ENCODE measurements at regions not wholly inside any gene's neighbourhood (a gene's known extent, or its start where the extent isn't known, plus 50 kb on each side); places are given as distances from the start of the nearest gene placed in this dataset.

DNA sequence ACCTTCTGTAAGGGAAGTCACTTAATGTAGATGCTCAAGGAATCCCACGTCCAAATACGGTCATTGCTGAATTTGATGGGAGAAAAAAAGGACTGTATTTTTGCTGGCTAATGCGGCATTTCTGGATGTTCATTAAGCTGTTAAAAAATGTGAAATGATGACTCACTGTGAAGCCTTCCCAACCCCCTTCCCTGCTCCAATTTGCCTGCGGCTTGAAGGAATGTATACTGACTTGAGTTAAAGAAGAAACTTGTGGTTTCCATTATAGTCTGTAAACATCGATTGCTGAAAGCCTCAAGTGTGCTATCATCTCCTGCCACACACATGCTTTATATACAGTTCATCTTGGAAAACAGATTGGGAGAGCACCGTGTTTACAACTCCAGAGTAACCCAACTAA, 249.1 kb upstream of the JAG1 start:
- Histone ChIP-seq H2AFZ (ENCODE audit: low read depth, low read length) (peak overlapping the region; percentile 44), H3K79me2 (ENCODE audit: insufficient read depth, low read length) (no peaks in the 10 kb centered on the region), H3K9ac (ENCODE audit: low read length) (peak overlapping the region; percentile 42), H4K20me1 (ENCODE audit: insufficient read depth, low read length) (no peaks in the 10 kb centered on the region), H3K36me3 (ENCODE audit: insufficient read depth, low read length) (no peaks in the 10 kb centered on the region), H3K4me2 (ENCODE audit: low read length) (peak overlapping the region; percentile 73), H3K4me1 (ENCODE audit: insufficient read depth, low read length) (peaks cover 33% of the 10 kb centered on the region), H3K4me3 (ENCODE audit: insufficient read depth, low read depth, low read length) (no peak overlapping the region), H3K9me3 (ENCODE audit: insufficient read depth, low read depth, low read length) (no peaks in the 10 kb centered on the region), H3K27me3 (ENCODE audit: insufficient read depth, low read length) (no peaks in the 10 kb centered on the region), H3K27ac (ENCODE audit: low read depth, low read length) (peak overlapping the region; percentile 61)
- H3K9me3 Mint-ChIP-seq (ENCODE audit: unreplicated experiment) = no peaks in the 10 kb centered on the region
- no peaks in the 10 kb centered on the region for H3K27me3 Mint-ChIP-seq (ENCODE audit: low read depth, unreplicated experiment)
- peak overlapping the region; percentile 93 for H3K27ac Mint-ChIP-seq (ENCODE audit: unreplicated experiment)
- H3K4me3 Mint-ChIP-seq (ENCODE audit: unreplicated experiment) = peak overlapping the region; percentile 70
- FAIRE-seq = peak; percentile 92
- H3K36me3 Mint-ChIP-seq (ENCODE audit: low read depth, unreplicated experiment) = peaks cover 2% of the 10 kb centered on the region
- peaks cover 69% of the 10 kb centered on the region for H3K4me1 Mint-ChIP-seq (ENCODE audit: low read depth, unreplicated experiment)
- no peak for TF ChIP-seq EZH2 (IDR thresholded peaks at IDR 0.05; ENCODE audit: insufficient read depth, low read length)
- TF ChIP-seq, protein P1, sequence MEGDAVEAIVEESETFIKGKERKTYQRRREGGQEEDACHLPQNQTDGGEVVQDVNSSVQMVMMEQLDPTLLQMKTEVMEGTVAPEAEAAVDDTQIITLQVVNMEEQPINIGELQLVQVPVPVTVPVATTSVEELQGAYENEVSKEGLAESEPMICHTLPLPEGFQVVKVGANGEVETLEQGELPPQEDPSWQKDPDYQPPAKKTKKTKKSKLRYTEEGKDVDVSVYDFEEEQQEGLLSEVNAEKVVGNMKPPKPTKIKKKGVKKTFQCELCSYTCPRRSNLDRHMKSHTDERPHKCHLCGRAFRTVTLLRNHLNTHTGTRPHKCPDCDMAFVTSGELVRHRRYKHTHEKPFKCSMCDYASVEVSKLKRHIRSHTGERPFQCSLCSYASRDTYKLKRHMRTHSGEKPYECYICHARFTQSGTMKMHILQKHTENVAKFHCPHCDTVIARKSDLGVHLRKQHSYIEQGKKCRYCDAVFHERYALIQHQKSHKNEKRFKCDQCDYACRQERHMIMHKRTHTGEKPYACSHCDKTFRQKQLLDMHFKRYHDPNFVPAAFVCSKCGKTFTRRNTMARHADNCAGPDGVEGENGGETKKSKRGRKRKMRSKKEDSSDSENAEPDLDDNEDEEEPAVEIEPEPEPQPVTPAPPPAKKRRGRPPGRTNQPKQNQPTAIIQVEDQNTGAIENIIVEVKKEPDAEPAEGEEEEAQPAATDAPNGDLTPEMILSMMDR (IDR thresholded peaks at IDR 0.05; ENCODE audit: insufficient read depth, low read depth, low read length) = no peak
- peak; percentile 95 for DNase-seq (ENCODE audit: low read depth)

DNA sequence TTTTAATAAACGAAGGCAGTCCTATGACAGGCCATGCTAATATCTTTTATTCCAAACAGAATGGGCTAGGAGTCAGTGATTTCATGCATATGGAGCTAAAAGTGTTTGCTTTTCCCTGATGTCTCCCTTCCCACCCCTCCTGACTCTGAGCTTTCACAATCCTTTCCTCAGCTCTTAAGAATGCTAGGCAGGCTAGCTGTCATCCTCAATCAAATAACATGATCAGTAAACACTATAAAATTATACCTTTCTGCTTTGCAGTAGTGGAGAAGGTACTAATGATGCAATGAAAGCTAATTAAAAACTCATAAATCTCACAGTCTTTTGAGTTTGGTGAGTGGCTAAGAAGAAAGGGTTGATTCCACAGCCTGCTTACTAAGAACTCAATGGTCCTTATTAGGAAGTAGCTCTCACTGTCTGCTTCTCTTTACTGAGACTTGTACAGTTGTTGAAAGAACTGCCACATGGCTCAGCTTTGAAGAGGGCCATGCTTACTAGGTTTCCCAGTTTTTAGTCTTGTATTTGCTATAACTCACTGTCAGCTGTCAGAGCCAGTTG, 250.9 kb upstream of the JAG1 start:
- DNase-seq (ENCODE audit: low read depth) = peak; percentile 86
- Histone ChIP-seq H4K20me1 (ENCODE audit: insufficient read depth, low read length) (no peaks in the 10 kb centered on the region), H3K36me3 (ENCODE audit: insufficient read depth, low read length) (no peaks in the 10 kb centered on the region), H3K27ac (ENCODE audit: low read depth, low read length) (no peak overlapping the region), H3K79me2 (ENCODE audit: insufficient read depth, low read length) (no peaks in the 10 kb centered on the region), H3K9ac (ENCODE audit: low read length) (no peak overlapping the region), H3K4me1 (ENCODE audit: insufficient read depth, low read length) (peaks cover 24% of the 10 kb centered on the region), H2AFZ (ENCODE audit: low read depth, low read length) (no peak overlapping the region), H3K4me2 (ENCODE audit: low read length) (no peak overlapping the region), H3K27me3 (ENCODE audit: insufficient read depth, low read length) (no peaks in the 10 kb centered on the region), H3K4me3 (ENCODE audit: insufficient read depth, low read depth, low read length) (no peak overlapping the region), H3K9me3 (ENCODE audit: insufficient read depth, low read depth, low read length) (no peaks in the 10 kb centered on the region)
- Mint-ChIP-seq H3K9me3 (ENCODE audit: unreplicated experiment) (peaks cover under 1% of the 10 kb centered on the region), H3K36me3 (ENCODE audit: low read depth, unreplicated experiment) (peaks cover 2% of the 10 kb centered on the region), H3K4me3 (ENCODE audit: unreplicated experiment) (no peak overlapping the region), H3K27ac (ENCODE audit: unreplicated experiment) (peak overlapping the region; percentile 93), H3K4me1 (ENCODE audit: low read depth, unreplicated experiment) (peaks cover 67% of the 10 kb centered on the region), H3K27me3 (ENCODE audit: low read depth, unreplicated experiment) (no peaks in the 10 kb centered on the region)
- FAIRE-seq = peak; percentile 29
- TF ChIP-seq, protein P1 (IDR thresholded peaks at IDR 0.05; ENCODE audit: insufficient read depth, low read depth, low read length) = no peak

DNA sequence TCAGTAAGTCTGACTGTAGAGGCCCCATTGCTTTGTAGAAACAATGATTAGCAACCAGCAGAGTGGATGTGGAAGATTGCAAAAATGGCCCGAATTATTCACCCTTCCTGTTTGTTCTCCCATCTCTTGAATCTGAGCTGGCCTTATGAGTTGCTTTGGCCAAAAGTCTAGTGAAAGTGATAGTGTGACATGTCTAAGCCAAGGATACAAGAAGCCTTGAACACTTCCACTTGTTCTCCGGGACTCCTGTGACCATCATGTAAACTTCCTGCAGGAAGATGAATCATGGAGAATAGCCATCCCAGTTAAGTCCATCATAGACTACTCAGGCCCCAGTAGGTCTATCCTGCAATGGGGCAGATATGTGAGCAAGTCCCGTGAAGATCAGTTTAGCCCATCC, 252.0 kb upstream of the JAG1 start:
- no peaks in the 10 kb centered on the region for H3K27me3 ChIP-seq (ENCODE audit: insufficient read depth, low read length)
- H3K4me1 Mint-ChIP-seq (ENCODE audit: low read depth, unreplicated experiment) = peaks cover 58% of the 10 kb centered on the region
- H3K79me2 ChIP-seq (ENCODE audit: insufficient read depth, low read length) = no peaks in the 10 kb centered on the region
- no peaks in the 10 kb centered on the region for H4K20me1 ChIP-seq (ENCODE audit: insufficient read depth, low read length)
- peaks cover 18% of the 10 kb centered on the region for H3K4me1 ChIP-seq (ENCODE audit: insufficient read depth, low read length)
- no peak overlapping the region for H2AFZ ChIP-seq (ENCODE audit: low read depth, low read length)
- FAIRE-seq (no peak), DNase-seq (ENCODE audit: low read depth) (no peak)
- no peaks in the 10 kb centered on the region for H3K27me3 Mint-ChIP-seq (ENCODE audit: low read depth, unreplicated experiment)
- H3K36me3 ChIP-seq (ENCODE audit: insufficient read depth, low read length) = no peaks in the 10 kb centered on the region
- TF ChIP-seq, protein P1 (IDR thresholded peaks at IDR 0.05; ENCODE audit: insufficient read depth, low read depth, low read length) = no peak
- TF ChIP-seq EZH2 (IDR thresholded peaks at IDR 0.05; ENCODE audit: insufficient read depth, low read length) = no peak
- peak overlapping the region; percentile 75 for H3K27ac Mint-ChIP-seq (ENCODE audit: unreplicated experiment)
- no peaks in the 10 kb centered on the region for H3K9me3 ChIP-seq (ENCODE audit: insufficient read depth, low read depth, low read length)
- no peak overlapping the region for H3K4me2 ChIP-seq (ENCODE audit: low read length)
- H3K4me3 ChIP-seq (ENCODE audit: insufficient read depth, low read depth, low read length) = no peak overlapping the region
- no peak overlapping the region for H3K27ac ChIP-seq (ENCODE audit: low read depth, low read length)
- H3K4me3 Mint-ChIP-seq (ENCODE audit: unreplicated experiment) = no peak overlapping the region
- H3K9ac ChIP-seq (ENCODE audit: low read length) = no peak overlapping the region
- peaks cover 6% of the 10 kb centered on the region for H3K9me3 Mint-ChIP-seq (ENCODE audit: unreplicated experiment)
- no peaks in the 10 kb centered on the region for H3K36me3 Mint-ChIP-seq (ENCODE audit: low read depth, unreplicated experiment)
